ENCODE measurements at regions not wholly inside any gene's neighbourhood (a gene's known extent, or its start where the extent isn't known, plus 50 kb on each side); places are given as distances from the start of the nearest gene placed in this dataset.
A peak's percentile ranks its signal among the peaks of the same experiment; 100 is the strongest.

GRCh38 chr3:65093641-65094040, 405.8 kb upstream of the ADAMTS9 start:
- WGBS (ENCODE audit: low lambda C conversion rate) = 5% methylated on average over 3 of the region's 3 CpGs
- Histone ChIP-seq H3K4me3 (ENCODE audit: low read depth in 2 of 2, low read length in 1 of 2) (no peak overlapping the region), H3K4me2 (no peak overlapping the region), H3K27ac (ENCODE audit: low read depth in 2 of 2, low read length in 1 of 2) (peak overlapping the region; percentile 34 to 93; a peak in 3 of 4 replicates), H3K9ac (no peak overlapping the region), H3F3A (replicated peaks; ENCODE audit: insufficient read depth) (no peaks in the 10 kb centered on the region), H2AFZ (ENCODE audit: low read depth) (no peak overlapping the region), H3K9me2 (no peaks in the 10 kb centered on the region), H3K27me3 (ENCODE audit: insufficient read depth) (no peaks in the 10 kb centered on the region), H3K36me3 (replicated peaks in 1 of 2; ENCODE audit: control insufficient read depth in 1 of 2, insufficient read depth in 2 of 2, low read length in 1 of 2) (no peaks in the 10 kb centered on the region), H3K9me3 (no peaks in the 10 kb centered on the region), H4K20me1 (ENCODE audit: insufficient read depth) (no peaks in the 10 kb centered on the region), H3K79me2 (ENCODE audit: insufficient read depth) (no peaks in the 10 kb centered on the region), H3K4me1 (ENCODE audit: control insufficient read depth in 1 of 2, insufficient read depth in 2 of 2, low read depth in 1 of 2, low read length in 1 of 2) (peaks cover 0 to 25% of the 10 kb centered on the region in 2 experiments; a peak in 2 of 4 replicates)
- CTCF ChIA-PET = interaction anchor here (1.2 to 1.3 kb wide), 2 partner anchors 8 to 77 kb away, joined by 4 to 6 read pairs; no protein-coding TSS in a partner anchor
- POLR2A ChIA-PET = interaction anchor here (0.6 kb wide), 1 partner anchor 418 kb away, joined by 4 read pairs; no protein-coding TSS in a partner anchor
- DNase-seq = peak; percentile 53
- TF ChIP-seq RCOR1 (IDR thresholded peaks at IDR 0.05; ENCODE audit: low read length) (peak; percentile 93), RAD21 (IDR thresholded peaks at IDR 0.05; ENCODE audit: low read length) (peak; percentile 41), GABPA (IDR thresholded peaks at IDR 0.05; ENCODE audit: low read depth) (no peak), CTCF (IDR thresholded peaks at IDR 0.05) (no peak), CHD2 (IDR thresholded peaks at IDR 0.05; ENCODE audit: low read length, partially characterized antibody) (peak; percentile 75), ZBTB33 (IDR thresholded peaks at IDR 0.05; ENCODE audit: borderline replicate concordance, low read depth) (no peak), MXI1 (IDR thresholded peaks at IDR 0.05; ENCODE audit: low read depth, low read length) (no peak; the same call in 1 of the 2 replicates), EP300 (IDR thresholded peaks at IDR 0.05; ENCODE audit: borderline replicate concordance in 1 of 2, low read depth in 1 of 2, low read length in 1 of 2) (peak; percentile 71 to 96; a peak in 3 of 4 replicates), JUND (IDR thresholded peaks at IDR 0.05) (peak; percentile 73), TCF12 (IDR thresholded peaks at IDR 0.05) (peak; percentile 98), NRF1 (IDR thresholded peaks at IDR 0.05; ENCODE audit: low read depth, low read length) (no peak), FOSL2 (IDR thresholded peaks at IDR 0.05; ENCODE audit: borderline replicate concordance, low read depth) (no peak), MAX (IDR thresholded peaks at IDR 0.05; ENCODE audit: low read depth) (no peak), TAF1 (IDR thresholded peaks at IDR 0.05; ENCODE audit: borderline replicate concordance, low read depth, low read length) (no peak), EZH2phosphoT487 (IDR thresholded peaks at IDR 0.05; ENCODE audit: borderline replicate concordance, low read depth) (no peak), FOXM1 (IDR thresholded peaks at IDR 0.05; ENCODE audit: low read depth) (0 out of 2 replicates have a peak, but pooled peaks have one; percentile 51), ELF1 (IDR thresholded peaks at IDR 0.05) (no peak), RFX5 (IDR thresholded peaks at IDR 0.05; ENCODE audit: low read length) (0 out of 2 replicates have a peak, but pooled peaks have one; percentile 26), FOXJ3 (CRISPR knock-in tag; IDR thresholded peaks at IDR 0.05) (peak; percentile 72), USF1 (IDR thresholded peaks at IDR 0.05; ENCODE audit: borderline replicate concordance, low read depth) (no peak), YY1 (IDR thresholded peaks at IDR 0.05; ENCODE audit: low read depth) (no peak), RXRA (IDR thresholded peaks at IDR 0.05; ENCODE audit: borderline replicate concordance, low read depth) (no peak), USF2 (IDR thresholded peaks at IDR 0.05; ENCODE audit: borderline replicate concordance, low read depth, low read length) (no peak), PBX3 (IDR thresholded peaks at IDR 0.05) (peak; percentile 94), NFIC (IDR thresholded peaks at IDR 0.05; ENCODE audit: borderline replicate concordance) (peak; percentile 72; the same call in 1 of the 2 replicates), SMC3 (IDR thresholded peaks at IDR 0.05; ENCODE audit: low read depth, low read length) (0 out of 2 replicates have a peak, but pooled peaks have one; percentile 7), GATA2 (CRISPR knock-in tag; IDR thresholded peaks at IDR 0.05) (peak; percentile 86)
